ENCODE measurements at regions not wholly inside any gene's neighbourhood (a gene's known extent, or its start where the extent isn't known, plus 50 kb on each side); places are given as distances from the start of the nearest gene placed in this dataset.
"Not testable (repeated sequence)": the region's sequence is repeated elsewhere in the genome, so short reads cannot be mapped to it uniquely, and the experiment has no call there.

GRCh38 chr4:153887217-153887616 lies 98.3 kb upstream of the SFRP2 start:
- no peak for DNase-seq (ENCODE audit: low read depth)
- TF ChIP-seq, protein P1, sequence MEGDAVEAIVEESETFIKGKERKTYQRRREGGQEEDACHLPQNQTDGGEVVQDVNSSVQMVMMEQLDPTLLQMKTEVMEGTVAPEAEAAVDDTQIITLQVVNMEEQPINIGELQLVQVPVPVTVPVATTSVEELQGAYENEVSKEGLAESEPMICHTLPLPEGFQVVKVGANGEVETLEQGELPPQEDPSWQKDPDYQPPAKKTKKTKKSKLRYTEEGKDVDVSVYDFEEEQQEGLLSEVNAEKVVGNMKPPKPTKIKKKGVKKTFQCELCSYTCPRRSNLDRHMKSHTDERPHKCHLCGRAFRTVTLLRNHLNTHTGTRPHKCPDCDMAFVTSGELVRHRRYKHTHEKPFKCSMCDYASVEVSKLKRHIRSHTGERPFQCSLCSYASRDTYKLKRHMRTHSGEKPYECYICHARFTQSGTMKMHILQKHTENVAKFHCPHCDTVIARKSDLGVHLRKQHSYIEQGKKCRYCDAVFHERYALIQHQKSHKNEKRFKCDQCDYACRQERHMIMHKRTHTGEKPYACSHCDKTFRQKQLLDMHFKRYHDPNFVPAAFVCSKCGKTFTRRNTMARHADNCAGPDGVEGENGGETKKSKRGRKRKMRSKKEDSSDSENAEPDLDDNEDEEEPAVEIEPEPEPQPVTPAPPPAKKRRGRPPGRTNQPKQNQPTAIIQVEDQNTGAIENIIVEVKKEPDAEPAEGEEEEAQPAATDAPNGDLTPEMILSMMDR (IDR thresholded peaks at IDR 0.05; ENCODE audit: low read depth, low read length): no peak
- no peak for TF ChIP-seq POLR2A (IDR thresholded peaks at IDR 0.05; ENCODE audit: extremely low read depth, insufficient read length)
- TF ChIP-seq, protein P2, sequence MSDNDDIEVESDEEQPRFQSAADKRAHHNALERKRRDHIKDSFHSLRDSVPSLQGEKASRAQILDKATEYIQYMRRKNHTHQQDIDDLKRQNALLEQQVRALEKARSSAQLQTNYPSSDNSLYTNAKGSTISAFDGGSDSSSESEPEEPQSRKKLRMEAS (IDR thresholded peaks at IDR 0.05; ENCODE audit: low read depth, low read length): no peak
- TF ChIP-seq MYC (IDR thresholded peaks at IDR 0.05; ENCODE audit: low read depth, low read length): no peak

GRCh38 chr4:153884325-153884724 lies 95.4 kb upstream of the SFRP2 start:
- TF ChIP-seq, protein P1 (IDR thresholded peaks at IDR 0.05; ENCODE audit: low read depth, low read length): no peak
- TF ChIP-seq, protein P2 (IDR thresholded peaks at IDR 0.05; ENCODE audit: low read depth, low read length): no peak
- TF ChIP-seq MYC (IDR thresholded peaks at IDR 0.05; ENCODE audit: low read depth, low read length) (no peak), POLR2A (IDR thresholded peaks at IDR 0.05; ENCODE audit: extremely low read depth, insufficient read length) (no peak)
- H3K4me3 ChIP-seq (ENCODE audit: low read depth, low read length): no peak overlapping the region

More at GRCh38 chr4:153887217-153887616, 98.3 kb upstream of the SFRP2 start:
- H3K4me3 ChIP-seq (ENCODE audit: low read depth, low read length): no peak overlapping the region

DNA sequence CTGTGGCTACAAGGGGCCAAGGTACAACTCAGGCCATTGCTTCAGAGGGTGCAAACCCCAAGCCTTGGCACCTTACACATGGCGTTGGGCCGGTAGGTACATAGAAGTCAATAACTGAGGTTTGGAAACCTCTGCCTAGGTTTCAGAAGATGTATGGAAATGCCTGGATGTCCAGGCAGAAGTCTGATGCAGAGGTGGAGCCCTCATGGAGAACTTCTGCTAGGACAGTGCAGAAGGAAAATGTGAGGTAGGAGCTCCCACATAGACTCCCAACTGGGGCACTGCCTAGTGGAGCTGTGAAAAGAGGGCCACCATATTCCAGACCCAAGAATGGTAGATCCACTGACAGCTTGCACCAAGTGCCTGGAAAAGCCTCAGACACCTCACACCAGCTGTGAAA lies 92.1 kb upstream of the SFRP2 start:
- no peak overlapping the region for H3K4me3 ChIP-seq (ENCODE audit: low read depth, low read length)
- DNase-seq (ENCODE audit: low read depth): no peak
- TF ChIP-seq, protein P1 (IDR thresholded peaks at IDR 0.05; ENCODE audit: low read depth, low read length): no peak
- TF ChIP-seq, protein P2 (IDR thresholded peaks at IDR 0.05; ENCODE audit: low read depth, low read length): no peak
- TF ChIP-seq MYC (IDR thresholded peaks at IDR 0.05; ENCODE audit: low read depth, low read length): no peak
- no peak for TF ChIP-seq POLR2A (IDR thresholded peaks at IDR 0.05; ENCODE audit: extremely low read depth, insufficient read length)

More at GRCh38 chr4:153884325-153884724, 95.4 kb upstream of the SFRP2 start:
- DNase-seq (ENCODE audit: low read depth): no peak

- DNase-seq (ENCODE audit: low read depth): no peak
- TF ChIP-seq MYC (IDR thresholded peaks at IDR 0.05; ENCODE audit: low read depth, low read length): no peak
- H3K4me3 ChIP-seq (ENCODE audit: low read depth, low read length): no peak overlapping the region
Observed at GRCh38 chr4:153877898-153878297, 89.0 kb upstream of the SFRP2 start.

- DNase-seq (ENCODE audit: low read depth): no peak
- H3K4me3 ChIP-seq (ENCODE audit: low read depth, low read length): no peak overlapping the region
- TF ChIP-seq, protein P1 (IDR thresholded peaks at IDR 0.05; ENCODE audit: low read depth, low read length): no peak
- TF ChIP-seq POLR2A (IDR thresholded peaks at IDR 0.05; ENCODE audit: extremely low read depth, insufficient read length): no peak
- TF ChIP-seq, protein P2 (IDR thresholded peaks at IDR 0.05; ENCODE audit: low read depth, low read length): no peak
- TF ChIP-seq MYC (IDR thresholded peaks at IDR 0.05; ENCODE audit: low read depth, low read length): no peak
Observed at GRCh38 chr4:153873741-153874140, 84.9 kb upstream of the SFRP2 start.

DNA sequence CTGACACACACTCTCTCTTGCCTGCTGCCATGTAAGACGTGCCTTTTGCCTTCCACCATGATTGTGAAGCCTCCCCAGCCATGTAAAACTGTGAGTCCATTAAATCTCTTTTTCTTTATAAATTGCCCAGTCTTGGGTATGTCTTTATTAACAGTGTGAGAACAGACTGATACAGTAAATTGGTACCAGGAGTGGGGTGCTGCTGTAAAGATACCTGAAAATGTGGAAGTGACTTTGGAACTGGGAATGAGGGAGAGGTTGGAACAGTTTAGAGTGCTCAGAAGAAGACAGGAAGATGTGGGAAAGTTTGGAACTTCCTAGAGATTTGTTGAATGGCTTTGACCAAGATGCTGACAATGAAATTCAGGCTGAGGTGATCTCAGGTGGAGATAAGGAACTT lies 77.9 kb upstream of the SFRP2 start:
- not testable (repeated sequence) for DNase-seq (ENCODE audit: low read depth); H3K4me3 ChIP-seq (ENCODE audit: low read depth, low read length)

GRCh38 chr4:153852501-153852900 lies 63.6 kb upstream of the SFRP2 start:
- no peak overlapping the region for H3K4me3 ChIP-seq (ENCODE audit: low read depth, low read length)
- TF ChIP-seq MYC (IDR thresholded peaks at IDR 0.05; ENCODE audit: low read depth, low read length) (no peak), POLR2A (IDR thresholded peaks at IDR 0.05; ENCODE audit: extremely low read depth, insufficient read length) (no peak)
- TF ChIP-seq, protein P2 (IDR thresholded peaks at IDR 0.05; ENCODE audit: low read depth, low read length): no peak
- TF ChIP-seq, protein P1 (IDR thresholded peaks at IDR 0.05; ENCODE audit: low read depth, low read length): no peak
- DNase-seq (ENCODE audit: low read depth): no peak

Data from NB4 (cell line).